ENCODE measurements at regions not wholly inside any gene's neighbourhood (a gene's known extent, or its start where the extent isn't known, plus 50 kb on each side); places are given as distances from the start of the nearest gene placed in this dataset.

GRCh38 chr5:160918386-160918785 lies 66.4 kb upstream of the ATP10B start:
- Histone ChIP-seq H4K20me1 (ENCODE audit: control insufficient read depth, insufficient read depth) (no peaks in the 10 kb centered on the region), H3K9ac (ENCODE audit: control insufficient read depth, insufficient read depth, low read length) (no peak overlapping the region), H3K9me3 (replicated peaks; ENCODE audit: control insufficient read depth, insufficient read depth, low read length) (no peaks in the 10 kb centered on the region), H2AFZ (ENCODE audit: control insufficient read depth, low read depth, low read length) (no peak overlapping the region), H3K27me3 (replicated peaks in 1 of 2; ENCODE audit: control insufficient read depth in 2 of 2, insufficient read depth in 2 of 2, low read length in 1 of 2) (no peaks in the 10 kb centered on the region), H3K79me2 (ENCODE audit: control insufficient read depth, insufficient read depth, low read length) (no peaks in the 10 kb centered on the region), H3K4me2 (ENCODE audit: control insufficient read depth, insufficient read depth) (no peak overlapping the region), H3K4me3 (no peak overlapping the region), H3K27ac (ENCODE audit: control insufficient read depth, insufficient read depth) (no peak overlapping the region), H3K4me1 (ENCODE audit: control insufficient read depth, insufficient read depth, low read length) (no peaks in the 10 kb centered on the region), H3K36me3 (ENCODE audit: control insufficient read depth in 2 of 2, insufficient read depth in 2 of 2, low read length in 1 of 2) (no peaks in the 10 kb centered on the region)
- RAD21 ChIA-PET (ENCODE audit: unreplicated experiment), result no interaction called here
- FAIRE-seq (no peak), DNase-seq (ENCODE audit: low read depth, low spot score) (no peak), ATAC-seq (no peak)
- POLR2A ChIA-PET, result no interaction called here
- CTCF ChIA-PET, result no interaction called here
- 0% methylated on average over 2 of the region's 2 CpGs for WGBS (ENCODE audit: insufficient coverage, insufficient replicate concordance, low lambda C conversion rate, missing lambda C conversion rate)
- intact Hi-C loops (cut with micrococcal nuclease; ENCODE audit: unreplicated experiment), result no loop called here
- SMC1A ChIA-PET (ENCODE audit: uncharacterized antibody, unreplicated experiment), result interaction anchor here (0.7 kb wide), 1 partner anchor 61 kb away, joined by 3 read pairs; no protein-coding TSS in a partner anchor
- no peak for TF ChIP-seq IKZF1 (conservative IDR thresholded peaks at IDR 0.05)
- TF ChIP-seq GATAD2B (conservative IDR thresholded peaks at IDR 0.05; ENCODE audit: low read depth), result no peak
- no peak for TF ChIP-seq POU2F2 (IDR thresholded peaks at IDR 0.05; ENCODE audit: borderline replicate concordance, low read depth, low read length)
- no TSS peak for BruUV-seq (replicated peaks)
- in situ Hi-C loops (cut with MboI), result no loop called here

GRCh38 chr5:160906090-160906489 lies 54.1 kb upstream of the ATP10B start:
- no peak overlapping the region for H3K4me3 ChIP-seq
- no peaks in the 10 kb centered on the region for H3K9me3 ChIP-seq (replicated peaks; ENCODE audit: control insufficient read depth, insufficient read depth, low read length)
- no peak for FAIRE-seq
- in situ Hi-C loops (cut with MboI) (no loop called here), intact Hi-C loops (cut with micrococcal nuclease; ENCODE audit: unreplicated experiment) (no loop called here)
- TF ChIP-seq FOS (IDR thresholded peaks at IDR 0.05; ENCODE audit: borderline replicate concordance, extremely low read depth, insufficient read length) (no peak), ZBED1 (IDR thresholded peaks at IDR 0.05; ENCODE audit: borderline replicate concordance) (no peak), NFYA (IDR thresholded peaks at IDR 0.05; ENCODE audit: borderline replicate concordance, low read depth, low read length) (no peak), PAX5 (IDR thresholded peaks at IDR 0.05; ENCODE audit: borderline replicate concordance, low read depth, low read length) (no peak), MAX (IDR thresholded peaks at IDR 0.05; ENCODE audit: low read depth, low read length) (no peak), ZNF207 (IDR thresholded peaks at IDR 0.05; ENCODE audit: borderline replicate concordance) (no peak), SIX5 (IDR thresholded peaks at IDR 0.05; ENCODE audit: low read depth, low read length, severe bottlenecking) (no peak), ZNF217 (IDR thresholded peaks at IDR 0.05) (no peak), HSF1 (IDR thresholded peaks at IDR 0.05; ENCODE audit: low read depth, low read length) (no peak)
- TF ChIP-seq, protein P1, sequence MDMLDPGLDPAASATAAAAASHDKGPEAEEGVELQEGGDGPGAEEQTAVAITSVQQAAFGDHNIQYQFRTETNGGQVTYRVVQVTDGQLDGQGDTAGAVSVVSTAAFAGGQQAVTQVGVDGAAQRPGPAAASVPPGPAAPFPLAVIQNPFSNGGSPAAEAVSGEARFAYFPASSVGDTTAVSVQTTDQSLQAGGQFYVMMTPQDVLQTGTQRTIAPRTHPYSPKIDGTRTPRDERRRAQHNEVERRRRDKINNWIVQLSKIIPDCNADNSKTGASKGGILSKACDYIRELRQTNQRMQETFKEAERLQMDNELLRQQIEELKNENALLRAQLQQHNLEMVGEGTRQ (IDR thresholded peaks at IDR 0.05; ENCODE audit: borderline replicate concordance, low read depth, low read length), result no peak
- H3K36me3 ChIP-seq (ENCODE audit: control insufficient read depth in 2 of 2, insufficient read depth in 2 of 2, low read length in 1 of 2), result no peaks in the 10 kb centered on the region
- H3K9ac ChIP-seq (ENCODE audit: control insufficient read depth, insufficient read depth, low read length), result no peak overlapping the region
- no peak overlapping the region for H3K4me2 ChIP-seq (ENCODE audit: control insufficient read depth, insufficient read depth)
- SMC1A ChIA-PET (ENCODE audit: uncharacterized antibody, unreplicated experiment), result interaction anchor here (1.7 to 2.2 kb wide), 2 partner anchors 15 to 102 kb away, joined by 4 to 9 read pairs; no protein-coding TSS in a partner anchor
- DNase-seq (ENCODE audit: low read depth, low spot score), result no peak
- H3K27ac ChIP-seq (ENCODE audit: control insufficient read depth, insufficient read depth), result no peak overlapping the region
- whole genome bisulfite sequencing (ENCODE audit: insufficient coverage, insufficient replicate concordance, low lambda C conversion rate, missing lambda C conversion rate), result 7% methylated on average over 3 of the region's 3 CpGs
- H3K27me3 ChIP-seq (replicated peaks in 1 of 2; ENCODE audit: control insufficient read depth in 2 of 2, insufficient read depth in 2 of 2, low read length in 1 of 2), result no peaks in the 10 kb centered on the region
- no peak for ATAC-seq
- H3K4me1 ChIP-seq (ENCODE audit: control insufficient read depth, insufficient read depth, low read length), result no peaks in the 10 kb centered on the region
- H3K79me2 ChIP-seq (ENCODE audit: control insufficient read depth, insufficient read depth, low read length), result no peaks in the 10 kb centered on the region
- CTCF ChIA-PET, result no interaction called here
- no peak overlapping the region for H2AFZ ChIP-seq (ENCODE audit: control insufficient read depth, low read depth, low read length)
- BruUV-seq (replicated peaks), result no TSS peak
- POLR2A ChIA-PET, result no interaction called here
- RAD21 ChIA-PET (ENCODE audit: unreplicated experiment), result interaction anchor here (1.2 kb wide), 1 partner anchor 103 kb away, joined by 4 read pairs; no protein-coding TSS in a partner anchor
- no peaks in the 10 kb centered on the region for H4K20me1 ChIP-seq (ENCODE audit: control insufficient read depth, insufficient read depth)

Measured in GM12878 (cell line).